MM.1S (cell line): ENCODE measurements at regions not wholly inside any gene's neighbourhood (a gene's known extent, or its start where the extent isn't known, plus 50 kb on each side); places are given as distances from the start of the nearest gene placed in this dataset.
"Not testable (repeated sequence)": the region's sequence is repeated elsewhere in the genome, so short reads cannot be mapped to it uniquely, and the experiment has no call there.

Experiments used
- DNase-seq: peaks from one replicate; pipeline ENCODE4 v3.0.0-alpha.2; 2015
- H2AFZ ChIP-seq: fragments of 300-600 bp; sonication (generic); 2 replicates; pipeline ENCODE4 v1.6.0; 2016; ENCODE audit warnings: antibody characterized with exemption, low read length
- H3F3A ChIP-seq: fragments of 300-600 bp; sonication (generic); 2 replicates; pipeline ENCODE4 v1.6.1; 2016; ENCODE audit warnings: mild to moderate bottlenecking, antibody characterized with exemption, low read length, moderate library complexity, mixed read lengths; ENCODE audit not compliant: insufficient read depth
- H3K27ac ChIP-seq: fragments of 300-600 bp; sonication (generic); 2 replicates; pipeline ENCODE4 v1.5.1; 2016; ENCODE audit warnings: mild to moderate bottlenecking, low read length
- H3K27me3 ChIP-seq: fragments of 300-600 bp; sonication (generic); replicated peaks from 2 replicates; pipeline ENCODE4 v1.6.0; 2016; ENCODE audit warnings: low read length; ENCODE audit not compliant: insufficient read depth
- H3K36me3 ChIP-seq: fragments of 300-600 bp; sonication (generic); replicated peaks from 2 replicates; pipeline ENCODE4 v1.6.1; 2016; ENCODE audit warnings: mild to moderate bottlenecking, low read length, mixed read lengths; ENCODE audit not compliant: insufficient read depth
- H3K4me1 ChIP-seq: fragments of 300-600 bp; sonication (generic); 2 replicates; pipeline ENCODE4 v1.6.1; 2016; ENCODE audit warnings: low read length, mixed read lengths
- H3K4me2 ChIP-seq: fragments of 300-600 bp; sonication (generic); 2 replicates; pipeline ENCODE4 v1.6.0; 2016; ENCODE audit warnings: low read depth, low read length
- H3K4me3 ChIP-seq: fragments of 300-600 bp; sonication (generic); 2 replicates; pipeline ENCODE4 v1.5.1; 2016; ENCODE audit warnings: low read length, mixed read lengths
- H3K79me2 ChIP-seq: fragments of 300-600 bp; sonication (generic); 2 replicates; pipeline ENCODE4 v1.6.1; 2016; ENCODE audit warnings: mixed run types, low read length, mixed read lengths
- H3K9ac ChIP-seq: fragments of 300-600 bp; sonication (generic); 2 replicates; pipeline ENCODE4 v1.6.1; 2016; ENCODE audit warnings: low read length, mixed read lengths
- H3K9me2 ChIP-seq: fragments of 300-600 bp; sonication (generic); replicated peaks from 2 replicates; pipeline ENCODE4 v1.6.1; 2016; ENCODE audit warnings: mild to moderate bottlenecking, low read length, mixed read lengths; ENCODE audit not compliant: insufficient read depth
- H3K9me3 ChIP-seq: fragments of 300-600 bp; sonication (generic); replicated peaks from 2 replicates; pipeline ENCODE4 v1.6.1; 2016; ENCODE audit warnings: mild to moderate bottlenecking, low read length, mixed read lengths; ENCODE audit not compliant: insufficient read depth
- H4K20me1 ChIP-seq: fragments of 300-600 bp; sonication (generic); 2 replicates; pipeline ENCODE4 v1.6.1; 2016; ENCODE audit warnings: mild to moderate bottlenecking, low read length, moderate library complexity, mixed read lengths; ENCODE audit not compliant: insufficient read depth

DNA sequence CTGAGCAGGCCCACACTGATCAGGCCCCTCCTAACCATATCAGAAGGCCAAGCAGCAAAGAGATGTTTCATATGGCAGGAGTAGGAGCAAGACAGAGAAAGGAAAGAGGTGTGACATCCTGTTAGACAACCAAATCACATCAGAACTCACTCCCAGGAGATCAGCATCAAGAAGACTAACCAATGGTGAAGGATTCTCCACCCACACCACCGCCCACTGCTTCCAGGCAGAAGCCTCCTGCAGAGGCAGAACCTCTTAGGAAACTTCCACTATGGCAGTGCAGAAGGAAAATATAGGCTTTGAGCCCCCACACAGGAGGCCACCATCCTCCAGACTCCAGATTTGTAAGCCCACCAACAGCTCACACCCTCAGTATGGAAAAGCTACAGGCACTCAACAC is 624.7 kb upstream of the DEFB115 start:
- not testable (repeated sequence) for H4K20me1 ChIP-seq, H3K4me2 ChIP-seq, DNase-seq, H3K27ac ChIP-seq, H2AFZ ChIP-seq, H3F3A ChIP-seq, H3K9ac ChIP-seq, H3K4me1 ChIP-seq, H3K4me3 ChIP-seq, H3K79me2 ChIP-seq, H3K9me2 ChIP-seq, H3K36me3 ChIP-seq, H3K27me3 ChIP-seq, H3K9me3 ChIP-seq

DNA sequence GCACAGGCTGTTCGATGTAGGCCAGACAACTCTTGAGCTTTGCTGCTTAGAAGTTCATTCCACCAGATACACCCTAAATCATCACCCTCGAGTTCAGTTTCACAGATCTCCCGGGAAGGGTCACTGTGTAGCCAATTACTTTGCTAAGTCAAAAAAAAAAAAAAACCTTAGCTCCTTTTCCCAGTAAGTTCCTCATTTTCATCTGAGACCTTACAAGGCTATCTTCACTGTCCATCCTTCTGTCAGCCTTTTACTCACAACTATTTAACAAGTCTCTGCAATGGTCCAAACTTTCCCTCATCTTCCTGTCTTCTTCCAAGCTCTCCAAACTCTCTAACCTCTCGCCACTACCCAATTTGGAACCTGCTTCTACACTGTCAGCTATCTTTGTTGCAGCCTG is 615.9 kb upstream of the DEFB115 start:
- not testable (repeated sequence) for H3K9me3 ChIP-seq, DNase-seq, H3K27ac ChIP-seq, H3K4me3 ChIP-seq, H3K9ac ChIP-seq, H3F3A ChIP-seq, H3K79me2 ChIP-seq, H3K27me3 ChIP-seq, H4K20me1 ChIP-seq, H2AFZ ChIP-seq, H3K4me1 ChIP-seq, H3K4me2 ChIP-seq, H3K9me2 ChIP-seq, H3K36me3 ChIP-seq

DNA sequence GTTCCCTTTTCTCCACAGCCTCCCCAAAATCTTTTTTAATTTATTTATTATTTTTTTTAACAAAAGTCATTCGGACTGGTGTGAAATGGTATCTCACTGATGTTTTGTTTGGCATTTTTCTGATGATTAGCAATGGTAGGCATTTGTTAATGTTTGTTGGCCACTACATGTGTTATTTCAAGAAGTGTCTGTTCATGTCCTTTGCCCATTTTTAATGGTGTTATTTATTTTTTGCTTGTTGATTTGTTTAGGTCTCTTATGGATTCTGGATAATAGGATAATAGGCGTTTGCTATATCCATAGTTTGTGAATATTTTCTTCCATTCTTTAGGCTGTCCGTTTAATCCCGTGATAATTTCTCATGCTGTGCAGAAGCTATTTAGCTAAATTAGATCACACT is 596.5 kb upstream of the DEFB115 start:
- H3F3A ChIP-seq, H3K9ac ChIP-seq, H3K79me2 ChIP-seq, H3K27ac ChIP-seq, H2AFZ ChIP-seq, H3K4me2 ChIP-seq, H3K4me3 ChIP-seq, H3K27me3 ChIP-seq, H3K4me1 ChIP-seq, DNase-seq, H3K36me3 ChIP-seq, H4K20me1 ChIP-seq, H3K9me2 ChIP-seq, H3K9me3 ChIP-seq: not testable (repeated sequence)

DNA sequence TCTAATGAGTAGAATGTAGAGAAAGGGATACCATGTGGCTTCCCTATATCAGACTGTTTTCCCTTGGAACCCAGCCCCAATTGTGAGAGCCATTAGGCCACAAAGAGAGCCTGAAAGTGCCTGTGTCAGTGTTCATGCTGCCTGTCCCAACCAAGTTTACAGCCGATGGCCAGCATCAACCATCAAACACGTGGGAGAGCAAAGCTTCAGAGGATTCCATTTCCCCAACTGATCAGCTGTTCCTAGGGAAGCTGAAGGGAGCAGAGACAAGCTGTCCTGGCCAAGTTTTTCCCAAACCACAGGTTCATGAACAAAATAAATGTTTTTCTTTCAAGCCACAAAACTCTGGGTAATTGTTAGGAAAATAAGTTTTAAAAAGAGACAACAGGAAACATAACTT is 589.0 kb upstream of the DEFB115 start:
- H2AFZ ChIP-seq, H3K27ac ChIP-seq, H3K4me1 ChIP-seq, H3K9me3 ChIP-seq, DNase-seq, H3K27me3 ChIP-seq, H3K4me3 ChIP-seq, H3K79me2 ChIP-seq, H3K36me3 ChIP-seq, H3K9ac ChIP-seq, H3K9me2 ChIP-seq, H3K4me2 ChIP-seq, H4K20me1 ChIP-seq, H3F3A ChIP-seq: not testable (repeated sequence)

DNA sequence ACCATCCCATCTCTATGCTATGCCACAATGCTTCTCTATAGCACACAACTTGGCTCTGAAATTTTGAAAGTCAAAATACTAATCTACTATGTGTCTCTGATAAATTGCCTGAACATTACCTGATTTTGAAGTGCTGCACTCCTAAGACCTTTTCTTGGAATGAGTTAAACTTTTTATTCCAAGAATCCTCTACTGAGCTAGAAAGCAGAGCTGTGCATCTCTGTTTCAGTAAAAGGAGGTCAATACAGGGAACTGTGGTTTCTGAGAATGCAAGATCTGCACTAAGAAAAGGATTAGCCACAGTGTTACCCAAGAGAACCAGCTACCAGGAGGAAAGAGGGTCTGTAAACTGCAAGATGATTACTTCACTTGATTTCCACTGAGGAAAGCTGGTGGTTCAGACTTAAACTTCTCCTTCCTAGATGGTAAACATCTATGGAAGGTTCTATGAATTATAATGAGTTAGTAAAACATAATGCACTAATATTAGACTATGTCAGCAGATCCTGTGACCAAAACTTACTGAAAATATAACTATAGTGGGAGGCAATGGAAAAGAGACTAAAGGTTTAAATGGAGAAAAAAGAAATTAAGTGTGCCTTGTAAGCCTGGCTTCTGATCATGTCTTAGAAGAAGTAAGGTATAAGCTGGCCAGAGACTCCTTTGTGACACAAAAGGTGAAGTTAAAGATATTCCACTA is 588.0 kb upstream of the DEFB115 start:
- not testable (repeated sequence) for DNase-seq, H3F3A ChIP-seq, H4K20me1 ChIP-seq, H3K36me3 ChIP-seq, H3K9me2 ChIP-seq, H3K4me1 ChIP-seq, H3K9me3 ChIP-seq, H3K4me3 ChIP-seq, H3K4me2 ChIP-seq, H3K9ac ChIP-seq, H2AFZ ChIP-seq, H3K27ac ChIP-seq, H3K27me3 ChIP-seq, H3K79me2 ChIP-seq

DNA sequence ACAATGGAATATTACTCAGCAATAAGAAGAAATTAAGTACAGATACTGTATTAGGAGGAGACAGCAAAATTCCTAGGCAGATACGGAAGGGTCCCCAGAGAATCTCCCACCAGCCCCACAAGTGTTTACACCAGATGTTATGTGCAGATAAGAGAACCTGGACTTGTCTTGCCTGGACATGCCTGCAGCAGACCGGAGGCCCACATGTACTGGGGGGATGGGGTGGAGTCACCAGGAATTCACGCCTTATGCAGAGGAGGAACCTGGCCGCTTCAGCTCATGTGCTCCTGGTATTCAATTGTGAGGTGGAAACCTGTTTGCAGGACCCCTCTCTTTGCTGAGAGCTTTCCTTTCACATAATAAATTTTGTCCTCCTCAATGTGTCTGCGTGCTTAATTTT is 586.3 kb upstream of the DEFB115 start:
- not testable (repeated sequence) for DNase-seq

DNA sequence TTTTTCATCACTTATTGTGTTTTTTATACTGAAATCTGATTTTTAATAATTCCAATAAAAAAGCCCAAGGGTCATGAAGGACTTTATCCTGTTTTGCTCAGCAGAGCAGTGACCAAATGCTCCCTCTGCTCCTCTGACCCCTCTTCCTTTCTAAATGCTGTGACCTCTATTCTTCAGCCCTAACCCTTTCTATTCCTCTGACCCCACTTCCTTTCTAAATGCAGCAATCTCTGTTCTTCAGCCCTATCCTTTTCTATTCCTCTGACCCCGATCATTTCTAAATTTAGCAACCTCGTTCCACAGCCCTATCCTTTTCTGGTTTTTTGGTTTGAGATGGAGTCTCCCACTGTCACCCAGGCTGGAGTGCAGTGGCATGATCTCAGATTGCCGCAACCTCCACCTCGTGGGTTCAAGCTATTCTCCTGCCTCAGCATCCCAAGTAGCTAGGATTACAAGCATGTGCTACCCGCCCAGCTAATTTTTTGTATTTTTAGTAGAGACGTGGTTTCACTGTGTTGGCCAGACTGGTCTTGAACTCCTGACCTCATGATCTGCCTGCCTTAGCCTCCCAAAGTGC is 581.4 kb upstream of the DEFB115 start:
- H3K9me2 ChIP-seq, H3F3A ChIP-seq, H3K9me3 ChIP-seq, H3K36me3 ChIP-seq, H3K27me3 ChIP-seq, H3K27ac ChIP-seq, H4K20me1 ChIP-seq, H3K4me1 ChIP-seq, H3K79me2 ChIP-seq, H3K9ac ChIP-seq, H3K4me3 ChIP-seq, H2AFZ ChIP-seq, H3K4me2 ChIP-seq, DNase-seq: not testable (repeated sequence)

More for the DNA sequence above, 586.3 kb upstream of the DEFB115 start:
- not testable (repeated sequence) for H3K27me3 ChIP-seq, H3K9me3 ChIP-seq, H3K79me2 ChIP-seq, H3K4me2 ChIP-seq, H3K9me2 ChIP-seq, H3K27ac ChIP-seq, H4K20me1 ChIP-seq, H3K4me1 ChIP-seq, H3K9ac ChIP-seq, H3K4me3 ChIP-seq, H3F3A ChIP-seq, H3K36me3 ChIP-seq, H2AFZ ChIP-seq

DNA sequence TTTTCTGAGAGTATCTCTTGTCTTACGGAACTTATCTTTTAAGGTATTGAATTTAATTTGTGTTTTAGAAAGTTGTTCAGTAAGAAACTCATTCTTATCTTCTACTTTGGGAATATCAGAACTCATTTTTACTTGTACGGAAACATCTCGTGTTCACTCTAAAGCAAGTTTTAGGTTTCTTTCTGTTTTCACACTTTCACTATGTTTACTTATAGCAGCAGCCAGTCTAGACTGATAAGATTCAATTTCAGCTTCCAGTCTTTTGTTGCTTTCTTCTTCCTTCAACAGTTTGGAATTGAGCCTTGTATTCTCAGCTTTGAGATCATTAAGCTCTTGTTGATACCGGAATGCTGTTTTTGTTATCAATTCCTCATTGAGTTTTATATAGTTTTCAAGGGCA is 575.2 kb upstream of the DEFB115 start:
- not testable (repeated sequence) for DNase-seq, H3K4me3 ChIP-seq, H3K9ac ChIP-seq, H3K4me1 ChIP-seq, H3K79me2 ChIP-seq, H3F3A ChIP-seq, H4K20me1 ChIP-seq, H3K36me3 ChIP-seq, H3K27me3 ChIP-seq, H3K4me2 ChIP-seq, H3K9me3 ChIP-seq, H2AFZ ChIP-seq, H3K27ac ChIP-seq, H3K9me2 ChIP-seq
